ENCODE measurements at regions not wholly inside any gene's neighbourhood (a gene's known extent, or its start where the extent isn't known, plus 50 kb on each side); places are given as distances from the start of the nearest gene placed in this dataset.
"Not testable (repeated sequence)": the region's sequence is repeated elsewhere in the genome, so short reads cannot be mapped to it uniquely, and the experiment has no call there.

DNA sequence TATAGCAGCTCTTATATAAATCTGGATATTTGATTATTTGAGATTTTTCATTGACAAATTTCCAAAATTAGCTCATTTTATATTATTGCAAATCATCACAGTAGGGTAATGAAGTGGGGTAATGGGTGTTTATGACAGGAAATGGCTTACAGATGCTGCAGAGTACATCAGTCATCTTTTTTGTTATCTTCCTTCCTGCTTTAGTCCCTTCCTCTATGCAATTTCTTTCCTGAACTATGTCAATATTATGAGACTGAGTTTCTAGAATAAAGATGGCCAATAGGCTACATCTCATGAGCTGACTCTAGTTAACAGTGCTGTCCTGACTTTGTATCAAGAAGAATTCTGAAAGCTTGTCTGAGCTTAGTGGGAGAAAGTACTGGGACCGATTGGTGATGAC, 244.5 kb downstream of the XPNPEP1 start:
- no peak for DNase-seq (ENCODE audit: low read depth)
- in situ Hi-C loops (cut with HindIII; ENCODE audit: low pct_unique_long_range_greater_than_20kb, low sequenced_read_pairs): no loop called here

DNA sequence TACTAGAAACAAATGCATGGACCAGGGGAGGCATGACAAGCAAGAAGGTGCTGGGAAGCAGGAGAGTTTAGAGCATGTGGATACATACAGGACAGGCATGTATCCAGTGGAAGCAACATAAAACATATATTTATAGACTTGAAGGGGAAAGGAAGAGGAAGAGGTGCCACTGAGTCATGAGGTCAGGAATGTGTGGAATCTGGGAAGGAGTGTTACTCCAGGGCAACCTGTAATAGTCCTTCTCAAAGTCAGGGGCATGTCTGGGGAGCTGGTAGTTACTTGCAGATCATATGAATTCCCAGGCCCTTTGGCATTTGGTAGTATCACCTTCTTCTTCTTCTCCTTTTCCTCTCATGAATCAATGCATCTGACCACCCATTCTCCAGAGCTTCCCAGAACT, 246.6 kb downstream of the XPNPEP1 start:
- no peak for DNase-seq (ENCODE audit: low read depth)
- in situ Hi-C loops (cut with HindIII; ENCODE audit: low pct_unique_long_range_greater_than_20kb, low sequenced_read_pairs): no loop called here

- DNase-seq (ENCODE audit: low read depth): no peak
- in situ Hi-C loops (cut with HindIII; ENCODE audit: low pct_unique_long_range_greater_than_20kb, low sequenced_read_pairs): no loop called here
Measured at GRCh38 chr10:109668703-109669102, 254.6 kb downstream of the XPNPEP1 start.

- no peak for DNase-seq (ENCODE audit: low read depth)
- in situ Hi-C loops (cut with HindIII; ENCODE audit: low pct_unique_long_range_greater_than_20kb, low sequenced_read_pairs): no loop called here
Measured at GRCh38 chr10:109668154-109668665, 255.1 kb downstream of the XPNPEP1 start.

DNA sequence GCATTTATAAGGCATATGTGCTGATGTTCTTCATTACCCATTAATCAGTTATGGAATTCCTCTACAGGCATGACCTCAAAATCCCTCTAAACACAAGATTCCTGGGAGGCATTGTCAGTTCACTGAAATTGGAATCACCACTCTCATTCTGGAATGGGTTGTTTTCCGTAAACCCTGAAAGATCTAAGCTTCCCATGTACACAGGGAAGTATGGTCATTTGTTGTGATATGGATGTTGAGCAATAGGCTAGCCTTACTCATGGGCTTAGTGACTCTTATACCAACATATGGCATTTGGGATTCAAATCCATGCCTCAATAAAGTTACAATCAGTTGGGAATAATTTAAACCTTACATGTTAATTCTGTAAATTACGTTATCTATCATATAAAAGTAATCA, 258.0 kb downstream of the XPNPEP1 start:
- in situ Hi-C loops (cut with HindIII; ENCODE audit: low pct_unique_long_range_greater_than_20kb, low sequenced_read_pairs): no loop called here
- no peak for DNase-seq (ENCODE audit: low read depth)

GRCh38 chr10:109664554-109664953, 258.8 kb downstream of the XPNPEP1 start:
- DNase-seq (ENCODE audit: low read depth): no peak
- in situ Hi-C loops (cut with HindIII; ENCODE audit: low pct_unique_long_range_greater_than_20kb, low sequenced_read_pairs): no loop called here

- in situ Hi-C loops (cut with HindIII; ENCODE audit: low pct_unique_long_range_greater_than_20kb, low sequenced_read_pairs): no loop called here
- DNase-seq (ENCODE audit: low read depth): no peak
Measured at GRCh38 chr10:109663122-109663521, 260.2 kb downstream of the XPNPEP1 start.

DNA sequence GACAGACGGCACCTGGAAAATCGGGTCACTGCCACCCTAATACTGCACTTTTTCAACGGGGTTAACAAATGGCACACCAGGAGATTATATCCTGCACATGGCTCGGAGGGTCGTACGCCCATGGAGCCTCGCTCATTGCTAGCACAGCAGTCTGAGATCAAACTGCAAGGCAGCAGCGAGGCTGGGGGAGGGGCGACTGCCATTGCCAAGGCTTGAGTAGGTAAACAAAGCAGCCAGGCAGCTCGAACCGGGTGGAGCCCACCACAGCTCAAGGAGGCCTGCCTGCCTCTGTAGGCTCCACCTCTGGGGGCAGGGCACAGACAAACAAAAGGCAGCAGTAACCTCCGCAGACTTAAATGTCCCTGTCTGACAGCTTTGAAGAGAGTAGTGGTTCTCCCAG, 270.7 kb downstream of the XPNPEP1 start:
- DNase-seq (ENCODE audit: low read depth); in situ Hi-C loops (cut with HindIII; ENCODE audit: low pct_unique_long_range_greater_than_20kb, low sequenced_read_pairs): not testable (repeated sequence)

DNA sequence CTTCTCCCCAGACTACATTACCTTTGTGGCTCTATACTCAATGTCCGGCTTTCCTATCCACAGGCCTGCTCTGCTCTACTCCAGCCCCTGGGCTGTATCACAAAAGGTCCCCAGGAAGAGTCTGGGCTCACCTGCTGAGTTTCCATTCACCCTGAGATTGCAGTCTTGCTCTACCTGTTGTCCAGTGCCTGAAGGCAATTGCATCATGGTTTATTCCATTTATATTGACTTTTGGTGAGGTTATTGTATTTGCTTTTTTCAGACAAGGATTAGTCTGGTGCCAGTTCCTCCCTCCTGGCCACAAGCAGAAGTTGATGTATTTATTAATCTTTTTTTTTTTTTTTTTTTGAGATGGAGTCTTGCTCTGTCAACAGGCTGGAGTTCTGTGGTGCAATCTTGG, 273.1 kb downstream of the XPNPEP1 start:
- in situ Hi-C loops (cut with HindIII; ENCODE audit: low pct_unique_long_range_greater_than_20kb, low sequenced_read_pairs): no loop called here
- DNase-seq (ENCODE audit: low read depth): no peak

GRCh38 chr10:109647627-109648026, 275.7 kb downstream of the XPNPEP1 start:
- DNase-seq (ENCODE audit: low read depth): no peak
- in situ Hi-C loops (cut with HindIII; ENCODE audit: low pct_unique_long_range_greater_than_20kb, low sequenced_read_pairs): no loop called here

GRCh38 chr10:109633846-109634245, 289.5 kb downstream of the XPNPEP1 start:
- in situ Hi-C loops (cut with HindIII; ENCODE audit: low pct_unique_long_range_greater_than_20kb, low sequenced_read_pairs): no loop called here
- DNase-seq (ENCODE audit: low read depth): no peak

GRCh38 chr10:109633017-109633416, 290.3 kb downstream of the XPNPEP1 start:
- in situ Hi-C loops (cut with HindIII; ENCODE audit: low pct_unique_long_range_greater_than_20kb, low sequenced_read_pairs); DNase-seq (ENCODE audit: low read depth): not testable (repeated sequence)

GRCh38 chr10:109624939-109625338, 298.4 kb downstream of the XPNPEP1 start:
- in situ Hi-C loops (cut with HindIII; ENCODE audit: low pct_unique_long_range_greater_than_20kb, low sequenced_read_pairs): no loop called here

DNA sequence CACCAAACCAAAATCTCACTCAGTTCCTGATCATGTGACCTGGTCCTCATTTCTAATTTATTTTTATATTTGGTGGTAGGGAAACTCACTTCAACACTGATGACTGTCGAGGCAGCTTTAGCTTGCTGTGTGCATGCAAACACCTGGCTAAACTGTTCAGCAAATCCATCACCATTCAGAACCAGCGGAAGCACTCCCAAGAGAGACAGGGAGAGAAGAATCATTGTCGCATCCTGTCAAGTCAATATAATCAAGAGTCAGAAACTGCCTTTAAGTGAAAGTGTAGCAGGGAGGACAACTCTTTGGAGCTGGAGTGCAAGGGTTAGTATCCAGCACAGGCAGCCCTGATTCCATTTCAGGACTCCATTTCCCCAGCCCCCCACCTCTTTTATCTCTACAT, 300.7 kb downstream of the XPNPEP1 start:
- in situ Hi-C loops (cut with HindIII; ENCODE audit: low pct_unique_long_range_greater_than_20kb, low sequenced_read_pairs): no loop called here
- DNase-seq (ENCODE audit: low read depth): no peak

More at GRCh38 chr10:109624939-109625338, 298.4 kb downstream of the XPNPEP1 start:
- no peak for DNase-seq (ENCODE audit: low read depth)

DNA sequence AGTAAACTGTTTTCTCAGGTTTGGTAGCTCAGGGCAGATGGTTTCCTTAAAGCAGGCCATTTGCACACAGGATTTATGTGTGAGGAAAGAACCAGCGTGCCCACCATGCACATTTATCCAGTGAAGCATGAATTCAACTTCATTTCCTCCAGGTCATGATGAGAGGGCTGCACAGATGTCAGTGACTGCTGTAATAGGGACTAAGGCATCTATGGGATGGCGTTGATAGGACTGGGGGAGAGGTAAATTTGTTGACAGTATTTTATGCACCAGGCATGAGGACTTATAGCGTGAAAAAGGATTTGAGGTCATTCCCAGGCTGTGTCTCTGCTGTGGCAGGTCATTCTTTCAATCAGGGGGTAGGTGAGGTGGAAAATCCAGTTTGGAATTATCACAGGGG, 302.9 kb downstream of the XPNPEP1 start:
- in situ Hi-C loops (cut with HindIII; ENCODE audit: low pct_unique_long_range_greater_than_20kb, low sequenced_read_pairs): no loop called here
- no peak for DNase-seq (ENCODE audit: low read depth)

DNA sequence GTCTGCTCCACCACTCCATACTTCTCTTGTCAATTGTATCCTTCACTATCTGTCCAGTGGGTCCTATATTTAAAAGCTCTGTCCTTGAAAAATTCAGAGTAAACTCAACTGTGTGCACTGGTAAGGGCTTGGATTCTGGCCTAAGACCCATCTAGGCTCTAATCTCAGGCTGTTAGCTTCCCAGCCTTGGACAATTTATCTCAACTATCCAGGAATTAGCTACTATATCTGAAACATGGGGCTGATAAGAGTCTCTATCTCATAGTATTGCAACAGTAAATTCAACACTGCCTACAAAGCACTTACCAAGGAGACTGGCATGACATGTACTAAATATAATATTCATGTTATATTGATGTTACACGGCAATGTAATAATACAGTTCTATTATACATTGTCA, 303.4 kb downstream of the XPNPEP1 start:
- DNase-seq (ENCODE audit: low read depth): no peak
- in situ Hi-C loops (cut with HindIII; ENCODE audit: low pct_unique_long_range_greater_than_20kb, low sequenced_read_pairs): no loop called here

DNA sequence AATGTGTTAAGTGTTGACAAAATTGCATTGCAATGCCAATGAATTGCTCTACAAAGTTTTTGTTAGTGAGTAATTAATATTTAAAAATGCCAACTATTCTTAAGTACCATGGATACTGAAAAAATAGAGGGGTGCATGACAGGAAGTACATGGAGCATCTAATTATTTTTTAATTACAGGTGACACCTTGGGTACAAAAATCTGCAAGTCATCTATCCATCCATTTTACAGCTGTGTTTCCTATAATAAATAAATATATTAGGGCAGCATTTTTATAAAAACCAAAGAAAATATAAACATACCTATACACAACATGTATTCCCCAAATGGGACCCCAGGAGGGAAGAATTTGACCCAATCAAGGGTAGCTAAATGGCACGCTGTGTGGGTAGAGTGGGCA, 304.6 kb downstream of the XPNPEP1 start:
- in situ Hi-C loops (cut with HindIII; ENCODE audit: low pct_unique_long_range_greater_than_20kb, low sequenced_read_pairs): no loop called here
- no peak for DNase-seq (ENCODE audit: low read depth)

- in situ Hi-C loops (cut with HindIII; ENCODE audit: low pct_unique_long_range_greater_than_20kb, low sequenced_read_pairs): no loop called here
- DNase-seq (ENCODE audit: low read depth): no peak
Measured at GRCh38 chr10:109618301-109618700, 305.0 kb downstream of the XPNPEP1 start.

- in situ Hi-C loops (cut with HindIII; ENCODE audit: low pct_unique_long_range_greater_than_20kb, low sequenced_read_pairs): no loop called here
- DNase-seq (ENCODE audit: low read depth): no peak
Measured at GRCh38 chr10:109616359-109616980, 306.8 kb downstream of the XPNPEP1 start.

- DNase-seq (ENCODE audit: low read depth); in situ Hi-C loops (cut with HindIII; ENCODE audit: low pct_unique_long_range_greater_than_20kb, low sequenced_read_pairs): not testable (repeated sequence)
Measured at GRCh38 chr10:109595356-109595755, 328.0 kb downstream of the XPNPEP1 start.
